ENCODE measurements at regions not wholly inside any gene's neighbourhood (a gene's known extent, or its start where the extent isn't known, plus 50 kb on each side); places are given as distances from the start of the nearest gene placed in this dataset.
A peak's percentile ranks its signal among the peaks of the same experiment; 100 is the strongest.

- no peak for DNase-seq
These were observed 111.2 kb upstream of the JUN start for GRCh38 chr1:58895082-58895481.

GRCh38 chr1:58895559-58896145 lies 111.8 kb upstream of the JUN start:
- no peak for DNase-seq

- no peak for DNase-seq
These were observed 112.7 kb upstream of the JUN start for GRCh38 chr1:58896246-58897183.

- peak; percentile 89 for DNase-seq
These were observed 115.1 kb upstream of the JUN start for GRCh38 chr1:58898739-58899586.

GRCh38 chr1:58899587-58900271 lies 115.9 kb upstream of the JUN start:
- no peak for DNase-seq

- DNase-seq, result no peak
These were observed 116.5 kb upstream of the JUN start for GRCh38 chr1:58900396-58900795.

- no peak for DNase-seq
These were observed 117.2 kb upstream of the JUN start for GRCh38 chr1:58901008-58901407.

- no peak for DNase-seq
These were observed 119.1 kb upstream of the JUN start for GRCh38 chr1:58902830-58903513.

- no peak for DNase-seq
These were observed 119.9 kb upstream of the JUN start for GRCh38 chr1:58903514-58904298.

GRCh38 chr1:58904299-58905125 lies 120.7 kb upstream of the JUN start:
- DNase-seq, result no peak

GRCh38 chr1:58905126-58905490 lies 121.3 kb upstream of the JUN start:
- no peak for DNase-seq

- no peak for DNase-seq
These were observed 121.9 kb upstream of the JUN start for GRCh38 chr1:58905628-58906221.

GRCh38 chr1:58907398-58907797 lies 123.6 kb upstream of the JUN start:
- DNase-seq, result no peak

- no peak for DNase-seq
These were observed 125.0 kb upstream of the JUN start for GRCh38 chr1:58908561-58909560.

GRCh38 chr1:58909914-58910681 lies 126.3 kb upstream of the JUN start:
- no peak for DNase-seq

GRCh38 chr1:58911841-58912499 lies 128.1 kb upstream of the JUN start:
- no peak for DNase-seq

GRCh38 chr1:58914925-58915324 lies 131.1 kb upstream of the JUN start:
- no peak for DNase-seq
